Heart right ventricle (tissue), 16 donors: ENCODE measurements at regions not wholly inside any gene's neighbourhood (a gene's known extent, or its start where the extent isn't known, plus 50 kb on each side); places are given as distances from the start of the nearest gene placed in this dataset.
"Not testable (repeated sequence)": the region's sequence is repeated elsewhere in the genome, so short reads cannot be mapped to it uniquely, and the experiment has no call there.

Source experiments
- ATAC-seq, 8 donors: fragments of 200-7000 bp; cut with Tn5 transposase; one replicate each; pipeline ENCODE4 v1.9.1; 2020; ENCODE audit warnings: mild to moderate bottlenecking in 8 of 8, moderate library complexity in 8 of 8, moderate number of reproducible peaks in 1 of 8
- DNase-seq, 2 donors: peaks; one replicate each; pipeline ENCODE4 v3.0.0-alpha.2; 2020
- H3K27ac ChIP-seq, 10 donors: fragments of 200-600 bp; sonication (generic) in 2 of 10; one replicate each; pipeline versions ENCODE4 v1.5.0 to v1.8.0; 2020 to 2022; ENCODE audit warnings: mild to moderate bottlenecking in 3 of 10
- H3K27me3 ChIP-seq, 7 donors: fragments of 200-600 bp; one replicate each; pipeline ENCODE4 v1.8.0; 2021 to 2022; ENCODE audit warnings: mild to moderate bottlenecking in 2 of 7
- H3K36me3 ChIP-seq, 9 donors: fragments of 200-600 bp; sonication (generic) in 1 of 9; one replicate each; pipeline versions ENCODE4 v1.5.0 to v1.8.0; 2020 to 2022; ENCODE audit warnings: mild to moderate bottlenecking in 2 of 9
- H3K4me1 ChIP-seq, 9 donors: fragments of 200-600 bp; sonication (generic) in 1 of 9; one replicate each; pipeline versions ENCODE4 v1.5.0 to v1.8.0; 2020 to 2022; ENCODE audit warnings: mild to moderate bottlenecking in 4 of 9
- H3K4me3 ChIP-seq, 10 donors: fragments of 200-600 bp; sonication (generic) in 2 of 10; one replicate each; pipeline versions ENCODE4 v1.5.0 to v1.8.0; 2020 to 2022; ENCODE audit warnings: mild to moderate bottlenecking in 7 of 10, moderate library complexity in 2 of 10
- H3K9me3 ChIP-seq, 11 donors: fragments of 200-600 bp in 10 of 11; sonication (generic) in 2 of 11; one replicate each; pipeline versions ENCODE4 v1.5.0 to v1.8.0; 2013 to 2022; ENCODE audit warnings: mild to moderate bottlenecking in 2 of 11, control low read depth in 1 of 11, moderate library complexity in 1 of 11
- WGBS, 2 donors: extraction: QIAGEN DNeasy Blood & Tissue Kit; methylation state at CpG; one replicate each; pipeline ENCODE4 v1.1.7; 2013; ENCODE audit warnings: inconsistent platforms in 1 of 2; 5-methylcytosine and 5-hydroxymethylcytosine counted together
- intact Hi-C, 10 donors: fragments of 100-400 bp; cut with DNase I; formaldehyde crosslinking; loops; one replicate each; pipeline versions ENCODE4 v1.11.1 to v1.14.2; 2022
- TF ChIP-seq, protein P1 (sequence below), 9 donors: fragments of 200-600 bp; sonication (generic) in 2 of 9; IDR thresholded peaks; one replicate each; pipeline versions ENCODE4 v1.5.0 to v1.8.0; 2021 to 2022; ENCODE audit warnings: antibody characterized with exemption in 9 of 9, mild to moderate bottlenecking in 5 of 9, moderate library complexity in 1 of 9
- donor health status: Arrhythmogenic right ventricular cardiomyopathy.
- donor health status: ischemic (EF 13 %, LVEDD 7.1; RV severe dilation, severe dysfunction).
- donor health status: healthy with polysubstance abuse.
- donor health status: DM: no; HTN: yes; CAD: no.
- donor health status: DM: no; HTN: no; CAD: no.
- donor health status: ischemic (EF 25% LVEDD 6.9; RV normal size, moderate dysfunction).
- donor health status: ischemic (EF 25% LVEDD 5.7; RV mildly dilated, moderate dysfunction).
- donor health status: healthy.
- donor health status: DM: yes; HTN: yes; CAD: no.
- donor health status: Ischemic cardiomyopathy.
- donor health status: ischemic (EF 35%, LVEDD 5.7; RV mildly dilated, moderate dysfunction).
- donor health status: nonischemic (EF 11% LVEDD 7.7; RV severe dilation, severe dysfunction).
- donor health status: DM: yes; HTN: yes; CAD: no.
- donor health status: PGD.
- donor health status: ischemic (EF 29% LVEDD 5.4; RV normal size, mild dysfunction).
- donor health status: nonischemic (EF 23%, LVEDD 6.1; RV moderate dilation, normal function).

DNA sequence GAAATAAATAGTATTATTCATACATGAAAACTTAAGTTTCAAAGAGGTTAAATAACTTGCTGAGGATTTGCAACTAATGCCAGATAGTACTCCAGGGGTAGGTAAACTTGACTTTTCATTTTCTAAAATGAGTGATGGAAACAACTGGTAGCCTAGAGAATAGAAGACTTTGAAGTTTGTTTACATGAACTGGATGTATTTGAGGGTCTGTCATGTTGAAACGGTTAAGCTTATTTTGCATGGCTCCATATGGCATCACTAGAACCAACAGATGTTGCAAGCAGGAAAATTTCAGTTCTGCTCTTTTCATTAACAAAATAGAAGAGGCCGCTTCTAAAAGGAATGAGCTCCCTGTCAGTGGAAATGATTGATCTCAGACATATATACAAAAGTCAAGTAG lies 105.1 kb upstream of the SGCD start:
- TF ChIP-seq, protein P1, sequence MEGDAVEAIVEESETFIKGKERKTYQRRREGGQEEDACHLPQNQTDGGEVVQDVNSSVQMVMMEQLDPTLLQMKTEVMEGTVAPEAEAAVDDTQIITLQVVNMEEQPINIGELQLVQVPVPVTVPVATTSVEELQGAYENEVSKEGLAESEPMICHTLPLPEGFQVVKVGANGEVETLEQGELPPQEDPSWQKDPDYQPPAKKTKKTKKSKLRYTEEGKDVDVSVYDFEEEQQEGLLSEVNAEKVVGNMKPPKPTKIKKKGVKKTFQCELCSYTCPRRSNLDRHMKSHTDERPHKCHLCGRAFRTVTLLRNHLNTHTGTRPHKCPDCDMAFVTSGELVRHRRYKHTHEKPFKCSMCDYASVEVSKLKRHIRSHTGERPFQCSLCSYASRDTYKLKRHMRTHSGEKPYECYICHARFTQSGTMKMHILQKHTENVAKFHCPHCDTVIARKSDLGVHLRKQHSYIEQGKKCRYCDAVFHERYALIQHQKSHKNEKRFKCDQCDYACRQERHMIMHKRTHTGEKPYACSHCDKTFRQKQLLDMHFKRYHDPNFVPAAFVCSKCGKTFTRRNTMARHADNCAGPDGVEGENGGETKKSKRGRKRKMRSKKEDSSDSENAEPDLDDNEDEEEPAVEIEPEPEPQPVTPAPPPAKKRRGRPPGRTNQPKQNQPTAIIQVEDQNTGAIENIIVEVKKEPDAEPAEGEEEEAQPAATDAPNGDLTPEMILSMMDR (IDR thresholded peaks at IDR 0.05): no peak
- Histone ChIP-seq H3K4me3 (no peak overlapping the region), H3K27me3 (no peaks in the 10 kb centered on the region), H3K36me3 (no peaks in the 10 kb centered on the region), H3K4me1 (peaks cover 0 to 19% (median 0%) of the 10 kb centered on the region in 9 donors), H3K27ac (no peak overlapping the region), H3K9me3 (no peaks in the 10 kb centered on the region)
- intact Hi-C loops: no loop called here
- DNase-seq: no peak
- ATAC-seq: no peak
- 63 to 64% methylated on average over 2 of the region's 2 CpGs for WGBS, 2 donors

DNA sequence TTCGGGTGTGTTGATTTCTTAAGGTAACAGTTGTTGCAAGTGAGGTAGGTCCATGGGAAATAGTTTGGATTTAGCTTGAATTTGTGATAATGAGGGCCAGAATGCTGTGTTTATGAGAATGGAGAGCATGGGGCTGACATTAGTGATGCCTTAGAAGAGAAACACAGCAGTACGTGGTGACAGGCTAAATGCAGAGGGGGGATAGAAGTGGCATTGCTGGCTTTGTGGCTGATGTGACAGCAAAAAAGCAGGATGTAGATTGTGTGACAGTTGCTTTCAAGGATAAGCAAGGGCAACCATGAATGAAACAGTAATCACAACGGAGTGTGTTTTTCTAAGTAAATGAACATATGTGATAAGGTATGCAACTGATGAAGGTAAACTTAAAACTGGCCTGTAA lies 103.4 kb upstream of the SGCD start:
- ATAC-seq: no peak
- Histone ChIP-seq H3K27ac (no peak overlapping the region), H3K9me3 (peaks cover 0 to 6% (median 0%) of the 10 kb centered on the region in 11 donors), H3K36me3 (no peaks in the 10 kb centered on the region), H3K4me3 (no peak overlapping the region), H3K4me1 (peaks cover 0 to 19% (median 0%) of the 10 kb centered on the region in 9 donors), H3K27me3 (no peaks in the 10 kb centered on the region)
- no peak for DNase-seq
- TF ChIP-seq, protein P1 (IDR thresholded peaks at IDR 0.05): no peak
- 43 to 53% methylated on average over 3 of the region's 3 CpGs for WGBS, 2 donors
- intact Hi-C loops: no loop called here

DNA sequence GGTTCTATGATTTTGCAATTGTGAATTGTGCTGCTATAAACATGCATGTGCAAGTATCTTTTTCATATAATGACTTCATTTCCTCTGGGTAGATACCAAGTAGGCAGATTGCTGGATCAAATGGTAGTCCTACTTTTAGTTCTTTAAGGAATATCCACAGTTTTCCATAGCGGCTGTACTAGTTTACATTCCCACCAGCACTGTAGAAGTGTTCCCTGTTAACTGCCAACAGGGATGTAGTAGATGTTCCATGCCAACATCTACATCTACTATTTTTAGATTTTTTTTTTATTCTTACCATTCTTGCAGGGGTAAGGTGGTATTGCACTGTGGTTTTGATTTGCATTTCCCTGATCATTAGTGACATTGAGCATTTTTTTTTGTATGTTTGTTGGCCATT lies 100.5 kb upstream of the SGCD start:
- not testable (repeated sequence) for H3K9me3 ChIP-seq

DNA sequence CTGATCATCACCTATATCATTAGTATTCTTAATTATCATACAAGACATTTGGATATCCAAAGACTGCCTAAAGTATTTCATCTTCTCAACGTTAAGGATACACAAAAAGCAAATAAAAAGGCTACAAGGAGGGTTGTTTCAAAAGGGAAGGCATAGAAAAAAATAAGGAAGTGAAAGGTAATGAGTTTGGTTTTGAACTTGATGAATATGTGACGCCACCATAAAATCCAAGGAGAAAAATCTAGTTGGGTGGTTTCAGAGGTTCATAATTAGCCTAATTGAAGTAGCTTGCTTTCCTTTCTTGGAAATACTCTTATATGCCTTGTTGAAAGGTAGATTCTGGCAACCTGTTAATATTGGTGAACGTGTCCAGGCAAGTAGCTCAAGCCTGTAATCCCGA lies 96.1 kb upstream of the SGCD start:
- TF ChIP-seq, protein P1 (IDR thresholded peaks at IDR 0.05): no peak
- Histone ChIP-seq H3K36me3 (no peaks in the 10 kb centered on the region), H3K4me1 (peaks cover 0 to 8% (median 0%) of the 10 kb centered on the region in 9 donors), H3K27ac (no peak overlapping the region), H3K4me3 (no peak overlapping the region), H3K27me3 (no peaks in the 10 kb centered on the region), H3K9me3 (peaks cover 0 to 8% (median 0%) of the 10 kb centered on the region in 11 donors)
- no peak for DNase-seq
- WGBS, 2 donors: 78 to 81% methylated on average over 4 of the region's 4 CpGs
- no peak for ATAC-seq
- intact Hi-C loops: no loop called here

More for the DNA sequence above, 100.5 kb upstream of the SGCD start:
- H3K27me3 ChIP-seq, H3K27ac ChIP-seq, intact Hi-C loops, DNase-seq, H3K36me3 ChIP-seq, H3K4me3 ChIP-seq, H3K4me1 ChIP-seq: not testable (repeated sequence)
- peak in 2 of 8 donors; percentile 59 to 75 for ATAC-seq
- 59 to 72% methylated on average over 1 of the region's 1 CpG for WGBS, 2 donors

DNA sequence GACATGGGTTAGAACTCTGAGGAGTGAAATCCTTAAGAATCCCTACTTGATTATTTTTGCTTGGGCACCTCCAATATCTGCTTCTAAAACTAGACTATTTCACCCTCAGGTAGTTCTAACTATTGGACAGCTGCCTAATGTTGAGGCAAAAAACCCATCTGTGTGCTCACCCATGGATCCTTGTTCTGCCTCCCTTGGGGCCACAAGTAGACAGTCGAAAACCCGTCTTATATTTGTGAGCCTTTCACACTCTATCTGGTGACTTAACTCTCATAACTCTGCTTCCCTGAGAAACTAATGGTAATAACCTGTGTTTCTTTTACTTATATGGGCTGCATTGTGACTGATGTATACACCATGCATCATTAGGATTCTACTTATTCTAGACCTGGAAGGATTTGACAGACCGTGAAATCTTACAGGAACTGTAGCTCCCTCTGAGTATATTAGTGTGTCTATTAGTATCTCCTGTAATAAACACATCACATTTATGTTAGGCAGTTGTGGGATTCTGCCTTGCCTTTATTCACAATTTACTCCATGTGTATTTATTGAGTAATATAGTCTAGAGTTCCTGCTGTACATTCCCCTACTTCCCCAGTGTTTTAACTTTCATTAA lies 94.6 kb upstream of the SGCD start:
- intact Hi-C loops: no loop called here
- Histone ChIP-seq H3K36me3 (no peaks in the 10 kb centered on the region), H3K27me3 (no peaks in the 10 kb centered on the region), H3K27ac (no peak overlapping the region), H3K9me3 (peaks cover 0 to 8% (median 0%) of the 10 kb centered on the region in 11 donors), H3K4me1 (peaks cover 0 to under 1% (median 0%) of the 10 kb centered on the region in 9 donors), H3K4me3 (no peak overlapping the region)
- ATAC-seq (no peak), DNase-seq (no peak)
- TF ChIP-seq, protein P1 (IDR thresholded peaks at IDR 0.05): no peak
- 89 to 90% methylated on average over 3 of the region's 3 CpGs for WGBS, 2 donors
